GM19238 (cell line): ENCODE measurements at regions not wholly inside any gene's neighbourhood (a gene's known extent, or its start where the extent isn't known, plus 50 kb on each side); places are given as distances from the start of the nearest gene placed in this dataset.

Experiments used
- DNase-seq: peaks from one replicate; pipeline ENCODE4 v3.0.0; 2011; ENCODE audit warnings: low spot score; ENCODE audit not compliant: insufficient read length

DNA sequence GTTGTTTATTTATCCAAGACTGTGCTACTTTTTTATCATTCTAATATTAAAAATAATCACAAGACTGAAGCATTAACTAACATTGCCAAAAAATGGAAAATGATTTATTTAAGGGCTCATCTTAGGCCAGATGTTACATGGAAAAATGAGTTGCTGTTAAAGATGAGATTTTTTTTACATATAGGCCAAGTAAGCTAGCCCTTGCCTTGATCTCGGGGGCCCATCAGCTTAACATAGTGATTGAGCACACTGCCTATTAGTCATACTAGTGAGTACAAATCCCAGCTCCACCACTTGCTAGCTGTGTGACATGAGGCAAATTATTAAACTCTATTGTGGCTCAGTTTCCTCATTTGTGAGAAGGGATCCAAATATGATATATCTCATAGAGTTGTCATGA, 275.9 kb upstream of the SNX7 start:
- no peak for DNase-seq

DNA sequence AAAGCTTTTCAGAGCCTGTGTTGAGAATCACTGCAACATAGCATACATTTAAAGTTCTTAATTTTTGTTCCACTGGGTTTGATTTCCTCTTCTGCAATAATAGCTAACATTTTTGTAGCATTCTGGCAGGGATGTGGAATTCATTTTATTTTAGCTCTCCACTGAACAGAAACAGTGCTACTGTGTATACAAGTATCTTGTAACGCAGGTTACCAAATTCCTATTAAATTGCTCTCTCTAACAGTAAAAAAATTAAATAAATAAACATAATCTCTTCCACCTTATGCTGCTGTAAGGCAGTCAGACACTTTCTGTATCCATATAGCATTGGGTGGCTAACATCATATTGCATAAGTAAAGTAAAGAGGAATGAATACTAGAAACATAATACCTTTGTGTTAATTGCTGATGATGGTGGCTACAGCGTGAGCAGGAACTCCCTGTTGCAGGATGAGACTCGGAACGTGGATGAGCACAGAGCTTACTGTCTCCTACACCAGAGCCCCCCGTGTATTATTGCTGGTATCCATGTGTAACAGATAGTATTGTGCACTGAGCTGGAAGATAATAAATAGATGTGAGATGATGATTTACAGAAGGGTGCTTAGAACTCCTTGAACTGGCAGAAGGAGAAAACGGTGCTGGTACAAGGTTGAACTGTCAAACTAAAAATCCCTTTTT, 276.9 kb upstream of the SNX7 start:
- no peak for DNase-seq

DNA sequence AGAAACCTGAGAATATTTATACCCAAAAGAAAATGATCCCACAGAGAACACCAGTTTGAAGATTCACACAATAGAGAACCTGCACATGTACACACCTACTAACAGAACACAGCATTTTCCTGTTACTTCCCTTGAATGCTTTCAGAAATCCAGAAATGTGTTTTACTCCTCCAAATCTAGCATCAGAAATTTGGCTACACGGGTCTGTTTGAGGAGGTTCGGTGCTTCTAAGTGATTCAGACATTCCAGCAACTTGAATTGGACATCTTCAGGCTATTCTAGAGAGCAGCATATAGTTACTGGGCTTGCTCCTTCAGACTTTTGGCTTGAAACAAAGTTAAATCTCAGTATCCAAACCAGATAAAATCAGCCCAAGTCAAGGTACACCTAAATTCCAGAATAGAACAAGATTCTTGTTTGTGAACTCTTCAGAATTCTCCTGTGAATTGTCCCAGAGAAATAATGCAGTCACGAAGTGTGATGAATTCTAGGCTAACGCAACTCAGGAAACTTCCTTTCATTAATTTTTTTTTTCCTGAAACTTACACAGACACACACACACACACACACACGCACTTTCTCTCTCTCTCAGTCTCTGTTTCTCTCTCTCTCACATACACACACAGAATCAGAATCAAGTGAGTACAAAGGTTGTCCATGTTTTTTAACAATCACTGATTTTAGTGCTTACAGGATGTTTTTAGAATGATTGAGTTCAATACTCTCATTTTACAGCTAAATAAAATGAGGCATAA, 278.4 kb upstream of the SNX7 start:
- no peak for DNase-seq

DNA sequence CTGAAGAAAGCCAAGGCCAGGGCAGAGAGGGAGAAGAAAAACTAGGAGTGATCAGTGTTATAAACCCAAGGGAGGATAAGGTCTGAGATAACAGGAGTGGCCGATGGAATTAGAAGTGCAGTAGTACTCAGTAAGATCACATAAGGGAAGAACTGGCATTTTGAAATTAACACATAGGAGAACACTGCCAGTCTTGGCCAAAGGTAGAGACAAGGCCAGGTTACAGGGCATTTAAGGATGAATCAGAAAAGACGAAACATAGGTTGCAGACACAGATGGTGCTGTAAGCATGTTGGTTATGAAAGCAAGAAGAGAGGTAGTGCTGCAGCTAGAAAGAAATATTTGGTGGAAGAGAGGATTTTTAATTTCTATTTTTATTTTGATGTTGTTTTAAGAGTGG, 278.9 kb upstream of the SNX7 start:
- DNase-seq = no peak

DNA sequence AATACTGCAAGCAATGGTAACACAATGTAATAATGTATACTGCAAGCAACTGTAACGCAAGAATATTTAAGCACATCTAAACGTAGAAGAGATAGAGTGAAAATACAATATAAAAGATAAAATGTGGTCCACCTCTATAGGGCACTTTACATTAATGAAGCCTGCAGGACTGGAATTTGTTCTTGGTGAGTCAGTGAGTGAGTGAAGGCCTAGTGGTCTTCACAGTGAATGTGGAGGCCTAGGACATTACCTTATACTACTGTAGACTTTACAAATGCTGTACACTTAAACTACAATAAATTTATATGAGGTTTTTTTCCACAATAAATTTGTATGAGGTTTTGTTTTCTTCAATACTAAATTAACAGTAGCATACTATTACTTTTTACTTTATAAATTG, 287.4 kb upstream of the SNX7 start:
- no peak for DNase-seq

DNA sequence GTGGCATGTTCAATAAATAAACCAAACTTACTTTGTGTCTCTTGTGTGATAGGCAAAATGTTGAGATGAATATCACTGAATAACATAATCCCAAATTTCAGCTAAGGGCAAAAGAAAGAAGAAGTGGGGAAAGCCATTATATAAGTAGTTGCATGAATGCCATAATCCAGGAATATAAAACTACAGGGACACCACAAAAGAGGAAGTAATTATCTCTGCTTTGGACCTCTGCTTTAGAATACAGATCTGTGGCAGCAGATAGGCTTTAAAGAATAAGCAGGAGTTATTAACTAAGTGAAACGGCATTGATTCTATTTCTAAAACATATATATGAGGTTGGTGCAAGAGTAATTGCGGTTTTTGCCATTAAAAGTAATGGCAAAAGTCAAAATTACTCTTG, 288.5 kb upstream of the SNX7 start:
- DNase-seq = no peak

DNA sequence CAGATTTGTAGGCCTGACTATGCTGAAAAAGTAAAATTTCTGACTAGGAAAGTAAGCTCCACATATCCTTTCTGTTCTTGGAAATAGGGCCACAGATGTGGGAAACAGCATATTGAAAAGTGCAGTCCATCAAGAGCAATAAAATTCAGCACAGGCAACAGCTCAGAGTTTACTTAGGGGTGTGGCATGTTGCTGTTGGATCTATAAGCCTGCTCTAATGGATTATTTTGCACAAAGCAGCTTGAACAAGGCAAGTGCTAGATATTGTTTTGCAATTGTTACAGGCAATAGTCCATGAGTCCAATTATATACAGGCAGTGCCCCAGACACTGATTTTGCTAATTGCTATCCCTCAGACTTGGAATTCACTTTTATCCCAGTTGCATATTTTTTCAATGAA, 289.8 kb upstream of the SNX7 start:
- DNase-seq = no peak

DNA sequence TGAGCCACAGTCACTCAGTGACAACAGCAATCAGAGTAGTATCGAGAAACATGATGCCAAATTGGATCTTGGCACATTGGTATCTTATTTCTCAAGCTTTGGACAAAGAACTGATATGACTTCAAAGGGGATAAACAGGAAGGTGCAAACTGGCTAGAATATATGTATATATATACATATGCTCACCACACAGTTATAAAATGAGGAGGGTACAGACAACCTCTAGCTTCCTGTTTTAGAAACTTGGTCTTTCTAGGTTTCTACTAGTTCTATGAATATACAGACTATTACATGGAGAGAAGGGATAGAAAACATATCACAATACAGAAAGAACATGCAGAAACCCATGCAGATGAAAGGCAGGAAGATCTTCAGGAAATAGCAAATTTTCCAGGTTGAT, 292.1 kb upstream of the SNX7 start:
- no peak for DNase-seq

DNA sequence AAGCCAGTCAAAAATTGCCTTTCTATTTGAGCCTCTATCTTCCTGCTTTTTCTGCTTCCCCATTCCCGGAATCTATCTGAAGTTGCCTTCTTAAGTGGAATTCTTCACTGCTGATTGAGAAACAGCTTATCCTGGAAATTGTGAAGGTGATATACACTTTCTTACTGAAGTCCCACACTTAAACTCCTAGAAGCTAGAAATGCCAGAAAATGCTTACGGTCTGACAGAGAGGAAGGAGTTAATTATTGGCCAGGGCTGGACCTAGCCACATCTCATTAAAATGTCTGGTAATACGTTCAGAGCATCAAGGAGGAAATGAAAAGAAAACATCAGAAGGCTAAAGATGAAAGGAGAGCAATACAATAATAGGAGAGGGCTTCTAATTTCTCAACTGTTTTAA, 292.5 kb upstream of the SNX7 start:
- no peak for DNase-seq

DNA sequence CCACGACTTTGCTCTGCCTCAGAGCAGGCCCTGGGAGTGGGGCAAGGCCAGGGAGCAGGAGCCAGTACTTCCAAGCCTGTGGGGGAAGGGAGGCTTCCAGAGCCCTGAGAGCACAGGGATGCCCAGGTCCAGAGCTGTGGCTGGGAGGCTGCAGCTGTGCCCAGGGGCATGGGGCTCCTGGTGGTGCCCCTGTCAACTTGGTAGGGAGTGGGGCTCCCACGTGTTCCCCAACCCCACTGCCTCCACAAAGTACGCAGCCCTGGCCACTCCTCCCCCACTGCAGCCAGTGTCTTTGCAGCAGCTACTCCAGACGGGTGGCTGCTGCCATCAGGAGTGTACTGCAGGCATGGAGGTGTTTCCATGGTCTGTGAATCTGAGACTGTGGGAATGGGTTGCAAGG, 294.1 kb upstream of the SNX7 start:
- DNase-seq = no peak

DNA sequence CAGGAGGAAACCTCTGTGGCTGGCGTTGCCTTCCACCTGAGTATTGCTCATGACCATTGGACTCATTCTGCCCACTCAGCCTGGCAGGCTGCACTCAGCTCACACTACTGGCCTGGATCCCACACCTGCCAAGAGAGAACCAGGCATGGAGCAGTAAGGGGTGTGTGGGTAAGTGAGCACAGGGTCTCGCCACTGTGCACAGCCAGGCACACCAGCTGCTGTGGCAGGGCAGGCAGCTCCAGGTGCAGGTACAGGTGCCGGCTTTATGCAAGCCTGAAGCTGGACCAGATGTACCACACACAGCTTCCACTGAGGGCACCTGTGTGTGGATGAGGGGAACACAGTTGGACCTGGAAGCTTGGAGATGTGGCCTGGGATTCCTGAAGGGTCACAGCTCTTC, 295.2 kb upstream of the SNX7 start:
- DNase-seq = no peak

DNA sequence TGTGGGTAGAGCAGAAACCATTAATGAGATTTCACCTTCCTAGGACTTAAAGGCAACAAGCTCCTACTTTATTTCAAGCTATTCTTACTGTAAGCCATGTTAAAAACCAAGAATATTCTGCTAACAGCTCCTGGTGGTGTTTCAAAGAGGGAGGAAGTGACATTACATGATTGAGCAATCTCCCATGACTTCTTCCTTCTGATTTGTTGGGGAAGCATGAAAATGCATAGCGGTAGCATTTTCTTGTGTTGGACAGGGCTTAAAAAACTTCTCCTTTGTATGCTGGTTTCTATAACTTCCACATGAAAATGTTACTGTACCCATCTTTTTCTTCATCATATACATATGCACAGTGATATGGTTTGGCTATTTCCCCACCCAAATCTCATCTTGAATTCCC, 297.0 kb upstream of the SNX7 start:
- no peak for DNase-seq

DNA sequence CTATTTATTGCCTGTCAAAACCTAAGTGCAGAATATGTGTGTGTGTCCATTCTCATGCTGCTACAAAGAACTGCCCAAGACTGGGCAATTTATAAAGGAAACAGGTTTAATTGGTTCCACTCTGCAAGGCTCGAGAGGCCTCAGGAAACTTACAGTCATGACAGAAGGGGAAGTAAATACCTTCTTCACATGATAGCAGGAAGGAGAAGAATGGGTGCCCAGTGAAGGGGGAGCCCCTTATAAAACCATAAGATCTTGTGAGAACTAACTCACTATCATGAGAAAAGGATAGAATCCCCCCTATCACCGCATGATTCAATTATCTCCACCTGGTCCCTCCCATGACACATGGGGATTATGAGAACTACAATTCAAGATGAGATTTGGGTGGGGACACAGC, 300.7 kb upstream of the SNX7 start:
- DNase-seq = no peak

DNA sequence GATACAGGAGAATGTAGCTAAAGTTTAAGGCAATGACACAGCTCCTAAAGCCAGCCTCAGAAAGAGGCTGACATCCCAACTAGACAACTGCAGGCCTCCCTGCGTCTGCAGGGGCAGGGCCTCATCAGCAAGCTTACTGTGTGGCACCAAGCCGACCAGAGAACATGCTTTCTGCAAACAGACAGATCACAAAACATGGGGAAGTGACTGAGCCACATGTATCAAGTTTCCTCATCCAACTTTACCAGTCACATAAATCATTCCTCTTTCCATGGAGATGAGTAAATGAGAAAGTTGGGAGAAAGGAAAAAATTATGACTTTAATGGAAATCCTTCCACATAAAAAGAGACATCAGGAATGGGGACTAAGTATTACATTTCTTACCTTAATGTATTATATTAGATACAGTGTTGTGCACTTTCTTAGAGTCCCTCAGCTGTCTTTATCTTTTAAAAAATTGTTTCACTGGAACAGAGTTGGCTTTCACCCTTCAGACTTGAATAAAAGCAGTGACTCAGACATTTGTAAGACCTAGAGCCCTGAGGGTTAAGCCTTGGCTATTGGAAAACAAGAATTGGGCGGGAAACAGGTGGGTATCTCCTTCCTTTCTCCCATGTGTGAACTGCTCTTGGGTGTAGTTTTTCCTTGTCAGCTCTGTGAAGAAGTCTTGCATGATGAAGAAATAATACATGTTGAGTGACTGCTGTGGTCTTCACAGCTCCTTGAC, 305.7 kb upstream of the SNX7 start:
- no peak for DNase-seq

DNA sequence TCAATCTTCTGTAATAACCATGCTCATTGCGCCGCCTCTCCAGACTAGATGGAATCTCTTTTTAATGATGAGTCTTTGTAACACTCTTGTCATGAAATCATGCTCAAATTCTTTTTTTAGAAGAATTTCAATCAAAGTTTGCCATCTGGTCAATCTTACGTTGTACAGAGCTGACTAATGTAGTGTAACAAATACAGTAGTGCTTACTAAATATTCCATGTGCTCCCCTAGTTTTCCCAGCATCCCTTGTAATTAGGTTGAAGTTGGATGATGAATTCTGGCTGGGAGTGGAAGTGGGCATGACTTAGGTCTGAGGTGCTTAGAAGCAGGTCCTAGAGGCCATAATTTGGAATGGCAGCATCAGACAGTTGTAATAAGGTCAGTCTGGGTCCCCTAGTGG, 309.1 kb upstream of the SNX7 start:
- no peak for DNase-seq

DNA sequence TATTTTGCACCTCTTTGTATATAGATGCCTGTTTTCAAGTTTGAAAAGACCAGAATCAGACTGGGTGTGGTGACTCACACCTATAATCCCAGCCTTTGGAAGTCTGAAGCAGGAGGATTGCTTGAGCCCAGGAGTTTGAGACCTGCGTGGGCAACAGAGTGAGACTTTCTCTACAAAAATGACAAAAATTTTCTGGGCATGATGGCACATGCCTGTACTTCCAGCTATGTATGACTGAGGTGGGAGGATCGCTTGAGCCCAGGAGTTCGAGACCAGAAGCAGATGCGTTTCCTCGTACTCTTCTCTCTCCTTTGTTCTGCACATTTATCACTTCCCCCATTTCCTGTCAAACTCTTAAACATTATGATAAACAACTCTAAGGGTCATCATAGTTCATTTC, 310.0 kb upstream of the SNX7 start:
- no peak for DNase-seq

DNA sequence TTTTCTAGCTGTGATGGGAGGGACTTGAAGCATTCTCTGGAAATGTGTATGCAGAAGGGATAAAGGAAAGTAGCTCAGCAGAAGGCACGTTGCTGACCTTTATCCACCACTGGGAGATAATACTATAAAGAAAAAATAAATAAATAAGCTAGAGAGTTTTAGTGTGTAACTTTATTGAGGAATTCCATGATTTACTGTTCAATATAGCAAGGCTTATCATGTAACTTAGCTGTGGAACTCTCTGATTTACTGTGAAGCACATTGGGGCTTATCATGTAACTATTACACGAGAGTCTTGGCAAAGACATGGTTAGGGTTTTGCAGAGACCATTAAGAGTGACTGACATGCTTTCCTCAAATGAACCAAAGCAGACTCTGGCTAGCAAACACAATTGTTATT, 316.1 kb upstream of the SNX7 start:
- no peak for DNase-seq

DNA sequence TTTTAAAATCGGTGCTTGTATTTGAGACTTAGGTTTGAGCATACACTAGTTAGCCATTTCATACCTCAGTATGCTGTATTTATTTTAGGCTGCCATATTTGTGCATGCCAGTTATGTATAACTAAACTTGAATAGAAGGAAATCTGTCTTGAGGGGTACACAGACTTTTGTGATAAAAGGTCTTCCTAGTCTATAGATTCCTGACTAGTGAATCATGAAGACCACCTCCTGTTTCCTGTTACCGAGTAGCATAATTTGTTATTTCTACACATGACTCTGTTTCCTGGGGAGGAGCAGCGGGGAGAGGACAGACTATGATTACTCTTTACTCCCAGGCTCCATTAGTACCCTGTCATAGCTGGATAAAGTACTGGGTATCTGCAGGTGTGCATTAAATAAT, 316.8 kb upstream of the SNX7 start:
- no peak for DNase-seq

DNA sequence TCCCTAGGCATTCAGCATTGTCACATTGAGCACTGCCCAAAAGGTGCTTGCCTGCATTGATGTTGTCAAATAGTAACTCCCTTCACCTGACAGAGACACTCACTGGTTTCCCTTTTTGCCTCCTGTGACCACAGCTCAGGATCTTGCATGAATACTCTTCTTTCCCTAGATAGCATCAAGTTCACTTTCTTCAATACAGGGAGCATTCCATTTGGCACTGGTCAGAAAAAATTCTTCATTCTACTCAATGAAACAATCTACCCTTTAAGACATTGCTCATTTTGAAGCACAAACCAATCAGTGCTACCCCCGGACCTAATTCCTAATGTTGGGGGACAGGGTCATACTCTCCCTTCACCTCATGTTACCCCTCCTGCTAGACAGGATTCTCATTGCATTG, 319.0 kb upstream of the SNX7 start:
- DNase-seq = no peak

DNA sequence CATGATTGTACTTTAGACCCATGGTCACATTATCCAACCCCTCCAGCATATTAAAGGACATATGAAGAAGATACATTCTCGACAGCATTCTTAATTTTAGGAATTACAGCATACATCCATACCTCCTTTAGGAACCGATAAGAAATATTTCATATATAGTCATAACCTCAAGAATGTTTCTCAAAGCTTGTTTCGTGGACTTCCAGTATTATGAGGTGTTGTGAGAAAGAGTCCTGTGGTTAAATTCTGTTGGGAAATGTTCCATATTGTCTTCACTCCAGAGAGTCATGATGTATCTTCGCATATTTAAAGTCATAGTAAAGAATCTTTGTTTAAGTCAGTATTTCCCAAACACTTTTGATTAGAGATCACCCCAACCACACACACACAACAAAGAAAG, 321.0 kb upstream of the SNX7 start:
- DNase-seq = no peak

DNA sequence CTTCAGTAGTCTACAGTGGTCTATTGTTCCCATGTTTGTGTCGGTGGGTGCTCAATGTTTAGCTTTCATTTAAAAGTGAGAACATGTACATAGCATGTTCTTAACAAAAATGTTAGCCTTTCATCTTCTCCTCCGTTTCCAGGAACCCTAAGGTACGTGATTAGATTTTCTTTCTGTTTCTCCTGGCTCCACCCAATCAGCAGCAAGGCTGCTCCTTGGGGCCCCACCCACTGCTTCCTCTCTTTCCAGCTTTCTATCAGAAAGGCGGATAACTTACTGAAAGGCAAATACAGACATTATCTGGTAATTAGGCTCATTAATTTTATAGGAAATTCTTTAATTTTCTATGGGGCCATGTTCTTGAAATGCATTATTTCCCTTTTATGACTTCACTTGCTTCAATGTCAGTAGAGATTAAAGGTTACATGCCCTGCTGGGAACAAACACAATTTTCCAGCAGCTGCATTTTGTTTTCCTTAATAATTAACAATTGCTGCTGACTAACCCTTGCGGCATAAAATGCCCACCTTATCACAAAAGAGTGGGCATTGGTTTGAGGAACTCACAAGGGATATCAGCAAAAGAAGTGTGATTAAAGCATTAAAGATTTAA, 324.9 kb upstream of the SNX7 start:
- DNase-seq = no peak

DNA sequence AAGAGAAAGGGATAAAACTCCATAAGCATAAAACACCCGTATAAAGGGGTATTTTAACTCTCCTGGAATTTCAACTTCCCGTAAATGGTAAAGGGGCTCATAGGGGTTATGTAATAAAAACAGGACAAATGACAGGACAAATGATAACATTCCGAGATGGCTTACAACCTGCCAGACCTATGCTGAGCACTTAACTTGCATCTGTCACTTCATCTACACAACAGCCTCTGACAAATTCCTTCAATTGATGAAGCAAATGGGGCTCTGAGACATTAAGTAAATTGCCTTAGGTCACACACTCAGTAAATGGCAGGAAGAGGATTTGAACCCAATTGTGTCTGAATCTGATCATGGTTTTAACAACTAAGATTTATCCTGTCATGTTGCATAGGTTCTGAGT, 327.6 kb upstream of the SNX7 start:
- no peak for DNase-seq
